Tibial nerve (tissue), 4 donors: ENCODE measurements at regions not wholly inside any gene's neighbourhood (a gene's known extent, or its start where the extent isn't known, plus 50 kb on each side); places are given as distances from the start of the nearest gene placed in this dataset.
"Not testable (repeated sequence)": the region's sequence is repeated elsewhere in the genome, so short reads cannot be mapped to it uniquely, and the experiment has no call there.

Experiments used
- DNase-seq, 2 donors: peaks; one replicate each; pipeline ENCODE4 v3.0.0-alpha.2; 2019; ENCODE audit warnings: low spot score in 2 of 2
- H3K27ac ChIP-seq, 4 donors: fragments of 200-600 bp; sonication (generic) in 3 of 4; one replicate each; pipeline ENCODE4 v1.5.1; 2017 to 2019; ENCODE audit warnings: mild to moderate bottlenecking in 1 of 4
- H3K27me3 ChIP-seq, 2 donors: fragments of 200-600 bp; sonication (generic) in 1 of 2; one replicate each; pipeline versions ENCODE4 v1.5.1 to v1.6.0; 2017 to 2019
- H3K36me3 ChIP-seq, 3 donors: fragments of 200-600 bp; sonication (generic); one replicate each; pipeline ENCODE4 v1.5.1; 2018 to 2019
- H3K4me1 ChIP-seq, 4 donors: fragments of 200-600 bp; sonication (generic) in 3 of 4; one replicate each; pipeline ENCODE4 v1.5.1; 2017 to 2019
- H3K4me3 ChIP-seq, 4 donors: fragments of 200-600 bp; sonication (generic) in 3 of 4; one replicate each; pipeline ENCODE4 v1.5.1; 2017 to 2019; ENCODE audit warnings: mild to moderate bottlenecking in 1 of 4, moderate library complexity in 1 of 4
- H3K9me3 ChIP-seq, 4 donors: fragments of 200-600 bp; sonication (generic) in 3 of 4; one replicate each; pipeline ENCODE4 v1.5.1; 2017 to 2019
- CTCF ChIP-seq, 5 experiments: fragments of 200-600 bp in 3 of 5; fragments of 450-650 bp in 2 of 5; sonication (generic) in 3 of 5; IDR thresholded peaks; one replicate each; pipeline ENCODE4 v1.5.1; 2016 to 2019; ENCODE audit warnings: antibody characterized with exemption in 5 of 5, mild to moderate bottlenecking in 3 of 5, moderate library complexity in 2 of 5
- WGBS, 2 donors: methylation state at CpG; one replicate each; pipeline ENCODE4 v1.1.5; 2018; 5-methylcytosine and 5-hydroxymethylcytosine counted together

GRCh38 chr4:3973581-3974200, 207.5 kb downstream of the ADRA2C start:
- WGBS, 2 donors, result 68 to 74% methylated on average over 8 to 13 of the region's 18 CpGs
- H3K4me3 ChIP-seq, H3K9me3 ChIP-seq, H3K4me1 ChIP-seq, H3K27ac ChIP-seq, H3K36me3 ChIP-seq, H3K27me3 ChIP-seq, DNase-seq: not testable (repeated sequence)

DNA sequence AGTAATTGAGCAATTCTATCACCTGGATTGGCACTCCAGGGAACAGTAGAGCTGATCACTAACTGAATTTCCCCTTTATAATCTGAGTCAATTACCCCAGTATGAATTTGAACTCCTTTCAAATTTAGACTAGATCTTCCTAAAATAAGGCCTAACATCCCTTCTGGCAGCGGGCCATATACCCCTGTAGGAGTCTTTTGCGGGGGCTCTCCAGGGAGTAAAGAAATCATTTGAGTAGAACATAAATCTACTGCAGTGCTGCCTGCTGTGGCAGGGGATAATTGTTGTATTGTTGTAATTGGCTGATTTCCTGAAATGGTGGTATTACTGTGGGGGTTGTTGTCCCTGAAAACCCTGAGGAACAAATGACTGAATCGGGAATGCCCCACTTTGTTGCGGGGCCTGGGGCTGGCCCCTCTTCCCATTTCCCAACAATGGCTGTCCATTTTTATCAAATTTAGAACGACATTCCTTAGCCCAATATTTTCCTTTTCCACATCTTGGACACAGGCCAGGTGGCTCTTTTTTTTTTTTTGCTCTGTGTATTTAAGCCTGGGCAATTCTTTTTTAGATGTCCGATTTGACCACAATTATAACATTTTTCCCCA, 217.4 kb downstream of the ADRA2C start:
- H3K9me3 ChIP-seq, DNase-seq, H3K4me1 ChIP-seq, H3K27me3 ChIP-seq, H3K27ac ChIP-seq, H3K36me3 ChIP-seq, H3K4me3 ChIP-seq: not testable (repeated sequence)
- 5 to 8% methylated on average over 6 of the region's 6 CpGs for WGBS, 2 donors

- H3K4me3 ChIP-seq, H3K27me3 ChIP-seq, H3K9me3 ChIP-seq, DNase-seq, H3K27ac ChIP-seq, H3K36me3 ChIP-seq, H3K4me1 ChIP-seq: not testable (repeated sequence)
- TF ChIP-seq CTCF (IDR thresholded peaks at IDR 0.05), result peak; percentile 33 to 62 (median 46)
- 0 to 5% methylated on average over 4 to 8 of the region's 14 CpGs for WGBS, 2 donors
Measured at GRCh38 chr4:3984796-3985195, 218.6 kb downstream of the ADRA2C start.

DNA sequence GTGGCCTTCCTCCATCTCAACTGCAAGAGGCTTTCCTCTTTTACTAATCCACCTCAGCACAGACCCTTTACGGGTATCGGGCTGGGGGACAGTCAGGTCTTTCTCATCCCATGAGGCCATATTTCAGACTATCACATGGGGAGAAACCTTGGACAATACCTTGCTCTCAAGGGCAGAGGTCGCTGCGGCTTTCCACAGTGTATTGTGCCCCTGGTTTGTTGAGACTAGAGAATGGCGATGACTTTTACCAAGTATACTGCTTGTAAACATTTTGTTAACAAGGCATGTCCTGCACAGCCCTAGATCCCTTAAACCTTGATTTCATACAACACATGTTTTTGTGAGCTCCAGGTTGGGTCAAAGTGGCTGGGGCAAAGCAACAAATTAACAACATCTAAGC, 220.2 kb downstream of the ADRA2C start:
- H3K4me3 ChIP-seq, H3K4me1 ChIP-seq, H3K36me3 ChIP-seq, H3K27me3 ChIP-seq, H3K27ac ChIP-seq, DNase-seq, H3K9me3 ChIP-seq: not testable (repeated sequence)
- WGBS, 2 donors, result 82 to 90% methylated on average over 5 of the region's 5 CpGs

GRCh38 chr4:3997386-3997785, 229.3 kb downstream of the OTOP1 start:
- H3K4me3 ChIP-seq, H3K27me3 ChIP-seq, H3K9me3 ChIP-seq, H3K36me3 ChIP-seq, DNase-seq, H3K4me1 ChIP-seq, H3K27ac ChIP-seq: not testable (repeated sequence)
- WGBS, 2 donors, result 72 to 90% methylated on average over 1 of the region's 1 CpG

DNA sequence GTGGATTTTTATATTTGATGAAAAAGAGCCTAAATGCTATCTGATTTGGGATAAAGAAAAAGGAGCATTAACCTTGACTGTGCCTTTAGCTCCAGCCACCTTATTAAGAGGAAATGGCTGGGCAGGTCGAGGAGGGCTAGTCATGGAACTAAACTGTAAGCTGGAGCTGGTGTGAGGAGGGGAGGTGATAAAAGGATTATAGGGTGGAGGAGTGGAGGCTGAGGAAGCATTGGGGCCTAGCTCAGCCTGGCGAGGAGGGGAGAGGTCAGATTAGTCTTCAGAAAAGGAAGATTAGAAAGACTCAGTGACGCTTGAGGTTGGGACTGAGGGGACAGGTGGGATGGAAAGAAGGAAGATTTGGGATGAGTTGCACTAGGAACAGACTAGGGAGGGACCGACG, 222.7 kb downstream of the OTOP1 start:
- not testable (repeated sequence) for H3K27ac ChIP-seq, DNase-seq, H3K27me3 ChIP-seq, H3K4me3 ChIP-seq, H3K36me3 ChIP-seq, H3K4me1 ChIP-seq, H3K9me3 ChIP-seq
- 67 to 74% methylated on average over 5 of the region's 5 CpGs for WGBS, 2 donors

- not testable (repeated sequence) for H3K36me3 ChIP-seq, H3K4me1 ChIP-seq, DNase-seq, H3K27me3 ChIP-seq, H3K9me3 ChIP-seq, H3K27ac ChIP-seq, H3K4me3 ChIP-seq
- WGBS, 2 donors, result 80 to 83% methylated on average over 10 of the region's 10 CpGs
Measured at GRCh38 chr4:4004702-4005101, 222.0 kb downstream of the OTOP1 start.

GRCh38 chr4:4006356-4006755, 220.4 kb downstream of the OTOP1 start:
- H3K36me3 ChIP-seq, DNase-seq, H3K9me3 ChIP-seq, H3K4me3 ChIP-seq, H3K27me3 ChIP-seq, H3K4me1 ChIP-seq, H3K27ac ChIP-seq: not testable (repeated sequence)
- WGBS, 2 donors, result 57% methylated on average over 11 of the region's 11 CpGs

DNA sequence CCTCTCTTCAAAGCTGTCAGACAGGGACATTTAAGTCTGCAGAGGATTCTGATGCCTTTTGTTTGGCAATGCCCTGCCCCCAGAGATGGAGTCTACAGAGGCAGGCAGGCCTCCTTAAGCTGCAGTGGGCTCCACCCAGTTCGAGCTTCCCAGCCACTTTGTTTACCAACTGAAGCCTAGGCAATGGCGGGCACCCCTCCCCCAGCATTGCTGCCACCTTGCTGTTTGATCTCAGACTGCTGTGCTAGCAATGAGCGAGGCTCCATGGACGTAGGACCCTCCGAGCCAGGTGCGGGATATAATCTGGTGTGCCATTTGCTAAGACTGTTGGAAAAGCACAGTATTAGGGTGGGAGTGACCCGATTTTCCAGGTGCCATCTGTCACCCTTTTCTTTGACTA, 207.7 kb downstream of the OTOP1 start:
- H3K36me3 ChIP-seq, H3K4me3 ChIP-seq, DNase-seq, H3K27me3 ChIP-seq, H3K9me3 ChIP-seq, H3K4me1 ChIP-seq, H3K27ac ChIP-seq: not testable (repeated sequence)
- WGBS, 2 donors, result 65 to 70% methylated on average over 7 of the region's 7 CpGs

DNA sequence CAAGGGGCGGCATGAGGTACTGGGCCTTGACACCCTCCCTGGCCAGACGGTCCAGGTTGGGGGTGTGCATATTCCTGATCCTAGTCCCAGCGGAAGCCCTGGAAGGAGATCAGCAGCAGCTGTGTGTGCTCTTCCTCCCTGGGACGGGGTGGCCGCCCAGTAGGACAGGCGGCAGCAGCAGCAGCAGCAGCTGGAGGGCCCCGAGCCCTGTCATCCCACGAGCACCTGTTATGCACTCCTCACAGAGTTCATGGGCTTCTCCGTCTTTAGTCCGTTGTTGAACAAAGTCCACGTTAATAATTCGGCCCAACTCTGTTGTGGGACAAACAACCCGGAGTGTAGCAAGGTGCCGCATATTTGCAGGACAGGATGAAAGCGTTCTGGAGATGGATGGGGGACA, 205.6 kb downstream of the OTOP1 start:
- WGBS, 2 donors, result 96 to 100% methylated on average over 3 of the region's 15 CpGs
- not testable (repeated sequence) for H3K4me3 ChIP-seq, H3K27me3 ChIP-seq, H3K36me3 ChIP-seq, H3K4me1 ChIP-seq, H3K9me3 ChIP-seq, DNase-seq, H3K27ac ChIP-seq

DNA sequence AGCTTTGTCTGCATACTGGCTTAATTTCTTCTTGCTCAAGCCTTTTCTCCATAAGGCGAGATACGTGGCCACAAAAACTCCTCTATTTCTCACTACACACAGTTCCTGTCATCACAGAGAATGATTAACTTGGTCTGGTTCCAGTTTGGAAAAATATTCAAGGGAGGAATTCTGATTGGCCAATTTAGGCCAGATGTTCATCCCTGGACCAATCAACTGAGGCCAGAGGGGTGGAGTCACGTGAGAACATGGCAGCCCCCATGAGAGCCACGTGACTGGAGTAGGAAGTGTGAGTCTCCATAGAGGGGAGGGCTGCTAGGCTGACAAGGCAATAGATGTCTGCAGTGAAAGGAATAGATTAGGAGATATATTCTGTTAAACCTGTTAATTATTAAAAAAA, 200.0 kb downstream of the OTOP1 start:
- H3K4me1 ChIP-seq, DNase-seq, H3K9me3 ChIP-seq, H3K27ac ChIP-seq, H3K4me3 ChIP-seq, H3K27me3 ChIP-seq, H3K36me3 ChIP-seq: not testable (repeated sequence)
- WGBS, 2 donors, result 58 to 81% methylated on average over 4 of the region's 4 CpGs

- not testable (repeated sequence) for H3K4me1 ChIP-seq, H3K4me3 ChIP-seq, H3K27ac ChIP-seq, H3K9me3 ChIP-seq, H3K27me3 ChIP-seq, H3K36me3 ChIP-seq, DNase-seq
- WGBS, 2 donors, result 85 to 88% methylated on average over 3 of the region's 3 CpGs
Measured at GRCh38 chr4:4028752-4029151, 198.0 kb downstream of the OTOP1 start.

GRCh38 chr4:4030509-4030908, 196.2 kb downstream of the OTOP1 start:
- H3K27ac ChIP-seq, H3K27me3 ChIP-seq, H3K4me1 ChIP-seq, H3K4me3 ChIP-seq, H3K36me3 ChIP-seq, H3K9me3 ChIP-seq, DNase-seq: not testable (repeated sequence)
- WGBS, 2 donors, result 61 to 77% methylated on average over 9 of the region's 9 CpGs
